B cell (primary cell): ENCODE measurements at regions not wholly inside any gene's neighbourhood (a gene's known extent, or its start where the extent isn't known, plus 50 kb on each side); places are given as distances from the start of the nearest gene placed in this dataset.

Source experiments
- CTCF ChIP-seq: fragments of 200-600 bp; IDR thresholded peaks from one replicate; pipeline ENCODE4 v1.8.0; 2022; ENCODE audit warnings: antibody characterized with exemption, mild to moderate bottlenecking
- EZH2 ChIP-seq: IDR thresholded peaks from 2 replicates; pipeline ENCODE4 v1.6.1; 2012; ENCODE audit warnings: borderline replicate concordance, low read depth, mild to moderate bottlenecking, moderate library complexity, low read length; ENCODE audit not compliant: insufficient read depth, poor library complexity, severe bottlenecking

GRCh38 chr4:179114615-179115014, 1672.4 kb upstream of the AGA start:
- TF ChIP-seq EZH2, result no peak
- no peak for TF ChIP-seq CTCF
